Mesothelial cell of epicardium (in vitro differentiated cells): ENCODE measurements at regions not wholly inside any gene's neighbourhood (a gene's known extent, or its start where the extent isn't known, plus 50 kb on each side); places are given as distances from the start of the nearest gene placed in this dataset.

ENCODE experiments used
- DNase-seq, 2 experiments: peaks; one replicate each; pipeline ENCODE4 v3.0.0; 2021; ENCODE audit warnings: low spot score in 2 of 2; ENCODE audit not compliant: unreplicated experiment in 2 of 2
- H3K27ac Mint-ChIP-seq: 2 replicates; pipeline ENCODE4 v1.8.0; 2021; ENCODE audit warnings: mixed read lengths
- H3K27me3 Mint-ChIP-seq: 2 replicates; pipeline ENCODE4 v1.8.0; 2021; ENCODE audit warnings: low read depth, mixed read lengths
- H3K36me3 Mint-ChIP-seq: 2 replicates; pipeline ENCODE4 v1.8.0; 2021; ENCODE audit warnings: mixed read lengths
- H3K4me1 Mint-ChIP-seq: 2 replicates; pipeline ENCODE4 v1.8.0; 2021; ENCODE audit warnings: mixed read lengths
- H3K4me3 Mint-ChIP-seq: 2 replicates; pipeline ENCODE4 v1.8.0; 2021; ENCODE audit warnings: mild to moderate bottlenecking, moderate library complexity, mixed read lengths
- H3K9me3 Mint-ChIP-seq: 2 replicates; pipeline ENCODE4 v1.8.0; 2021; ENCODE audit warnings: mixed read lengths
- CTCF ChIP-seq: fragments of 200-600 bp; sonication (generic); IDR thresholded peaks from one replicate; pipeline ENCODE4 v1.5.0; 2021; ENCODE audit warnings: antibody characterized with exemption; ENCODE audit not compliant: unreplicated experiment

DNA sequence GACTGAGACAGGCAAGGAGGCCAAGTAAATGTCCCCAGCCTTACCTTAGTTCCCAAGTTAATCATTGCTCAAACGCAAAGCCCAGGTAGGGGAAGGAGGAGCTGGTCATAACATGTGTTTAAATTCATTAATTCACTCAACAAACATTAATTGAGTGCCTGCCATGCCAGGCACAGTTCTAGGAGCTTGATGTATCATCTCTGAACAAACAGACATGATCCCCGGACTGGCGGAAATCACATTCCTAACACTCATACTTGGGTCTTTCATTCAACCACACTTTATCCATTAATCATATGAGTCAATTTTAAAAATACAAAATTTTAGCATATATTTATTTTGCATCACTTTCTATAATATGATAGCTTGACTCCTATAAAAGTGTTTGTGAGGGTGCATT is 335.3 kb upstream of the NOCT start:
- peaks cover 8% of the 10 kb centered on the region for H3K9me3 Mint-ChIP-seq
- peaks cover 8% of the 10 kb centered on the region for H3K27me3 Mint-ChIP-seq
- no peak overlapping the region for H3K27ac Mint-ChIP-seq
- no peak overlapping the region for H3K4me3 Mint-ChIP-seq
- DNase-seq: no peak
- no peak for TF ChIP-seq CTCF
- H3K4me1 Mint-ChIP-seq: peaks cover 40% of the 10 kb centered on the region
- H3K36me3 Mint-ChIP-seq: no peaks in the 10 kb centered on the region

GRCh38 chr4:138678985-138679746 is 336.4 kb upstream of the NOCT start:
- Mint-ChIP-seq H3K4me3 (no peak overlapping the region), H3K36me3 (no peaks in the 10 kb centered on the region), H3K27ac (no peak overlapping the region), H3K27me3 (peaks cover 8% of the 10 kb centered on the region), H3K9me3 (peaks cover 4% of the 10 kb centered on the region), H3K4me1 (peaks cover 46% of the 10 kb centered on the region)
- TF ChIP-seq CTCF: no peak
- no peak for DNase-seq

DNA sequence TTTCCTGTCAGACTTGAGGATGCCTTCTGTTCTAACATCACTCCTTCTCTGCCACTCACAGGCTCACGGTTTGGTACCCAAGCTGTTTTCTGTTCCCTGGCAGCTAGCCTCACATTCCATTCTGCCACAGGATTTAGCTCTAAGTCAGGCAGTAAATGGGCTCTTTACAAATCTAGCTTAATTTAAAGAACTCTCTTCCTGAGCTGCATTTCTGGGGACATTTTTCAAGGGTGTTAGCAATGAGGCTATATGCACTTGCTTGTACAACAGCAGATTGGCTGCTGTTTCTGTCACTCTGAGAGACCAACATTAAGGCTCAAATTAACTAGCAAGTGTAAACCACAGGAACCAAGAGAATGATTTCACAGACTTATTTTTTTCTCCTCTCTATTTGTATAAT is 337.8 kb upstream of the NOCT start:
- H3K4me3 Mint-ChIP-seq: no peak overlapping the region
- no peaks in the 10 kb centered on the region for H3K36me3 Mint-ChIP-seq
- no peaks in the 10 kb centered on the region for H3K9me3 Mint-ChIP-seq
- TF ChIP-seq CTCF: no peak
- no peak for DNase-seq
- H3K4me1 Mint-ChIP-seq: peaks cover 55% of the 10 kb centered on the region
- peaks cover 6% of the 10 kb centered on the region for H3K27me3 Mint-ChIP-seq
- no peak overlapping the region for H3K27ac Mint-ChIP-seq

DNA sequence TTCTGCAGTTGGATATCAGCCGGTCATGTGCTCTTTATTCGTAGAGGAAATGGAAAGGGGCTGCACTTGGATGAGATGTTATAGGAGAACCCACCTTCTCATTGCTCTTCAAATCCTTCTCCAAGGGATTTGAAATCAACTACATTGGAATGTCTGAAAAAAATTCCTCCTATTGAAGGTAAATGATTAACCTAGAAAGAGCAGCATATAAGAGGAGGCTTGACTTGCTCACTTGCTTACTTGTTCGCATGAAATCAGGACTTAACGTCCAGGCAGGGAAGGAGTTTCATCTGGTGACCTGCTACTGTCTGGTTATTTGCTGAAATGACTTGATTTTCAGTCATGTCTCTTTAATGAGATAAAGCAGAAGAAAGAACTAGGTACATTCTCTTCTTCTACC is 338.4 kb upstream of the NOCT start:
- Mint-ChIP-seq H3K4me3 (no peak overlapping the region), H3K27ac (no peak overlapping the region), H3K9me3 (no peaks in the 10 kb centered on the region), H3K27me3 (peaks cover 5% of the 10 kb centered on the region), H3K4me1 (peaks cover 55% of the 10 kb centered on the region), H3K36me3 (no peaks in the 10 kb centered on the region)
- TF ChIP-seq CTCF: no peak
- DNase-seq: no peak

GRCh38 chr4:138675685-138676084 is 339.9 kb upstream of the NOCT start:
- Mint-ChIP-seq H3K27me3 (peaks cover 3% of the 10 kb centered on the region), H3K27ac (peak overlapping the region; percentile 50), H3K4me3 (no peak overlapping the region), H3K4me1 (peaks cover 52% of the 10 kb centered on the region), H3K36me3 (no peaks in the 10 kb centered on the region), H3K9me3 (no peaks in the 10 kb centered on the region)
- no peak for TF ChIP-seq CTCF
- no peak for DNase-seq
